K562 (cell line): ENCODE measurements at regions not wholly inside any gene's neighbourhood (a gene's known extent, or its start where the extent isn't known, plus 50 kb on each side); places are given as distances from the start of the nearest gene placed in this dataset.

Source experiments
- BRD9 ChIP-seq: fragments of 450-650 bp; IDR thresholded peaks from 2 replicates; pipeline ENCODE4 v1.6.1; 2018; ENCODE audit warnings: low read depth; ENCODE audit not compliant: partially characterized antibody
- HDAC8 ChIP-seq: fragments of 450-650 bp; IDR thresholded peaks from 2 replicates; pipeline ENCODE4 v1.6.1; 2016; ENCODE audit warnings: mild to moderate bottlenecking, missing genetic modification characterization, moderate library complexity, missing compliant biosample characterization
- MAX ChIP-seq: sonication (generic); formaldehyde crosslinking; IDR thresholded peaks from 2 replicates; pipeline ENCODE4 v1.9.0; 2022; ENCODE audit warnings: mild to moderate bottlenecking, missing genetic modification reagents
- NR1H2 ChIP-seq: sonication (generic); formaldehyde crosslinking; IDR thresholded peaks from 2 replicates; pipeline ENCODE4 v1.4.0; 2020; ENCODE audit warnings: mild to moderate bottlenecking, missing genetic modification reagents
- SRF ChIP-seq, 2 experiments: fragments of 250-450, 450-650 bp in 1 of 2; sonication (Bioruptor Pico) in 1 of 2; sonication (generic) in 1 of 2; formaldehyde crosslinking; IDR thresholded peaks; 2 replicates each; pipeline versions ENCODE4 v1.5.0 to v1.5.1; 2020 to 2022; ENCODE audit warnings: mild to moderate bottlenecking in 1 of 2, missing genetic modification reagents in 1 of 2
- ZNF384 ChIP-seq: IDR thresholded peaks from 2 replicates; pipeline ENCODE4 v1.6.1; 2012; ENCODE audit warnings: low read depth, low read length, improper control_type of control experiment
- ZNF407 ChIP-seq: fragments of 450-650 bp; IDR thresholded peaks from 2 replicates; pipeline ENCODE4 v1.6.1; 2016; ENCODE audit warnings: low read depth

GRCh38 chr1:226808501-226808900 is 61.9 kb upstream of the PSEN2 start (continued):
- no peak for TF ChIP-seq ZNF407
- TF ChIP-seq HDAC8 = no peak
- no peak for TF ChIP-seq ZNF384
- no peak for TF ChIP-seq MAX (CRISPR knock-in tag)
- no peak for TF ChIP-seq SRF (CRISPR knock-in tag; IDR thresholded peaks at IDR 0.05)
- TF ChIP-seq BRD9 = no peak
- no peak for TF ChIP-seq NR1H2 (CRISPR knock-in tag)
- TF ChIP-seq, all 486 proteins: peak for 0
